K562 (cell line): ENCODE measurements at regions not wholly inside any gene's neighbourhood (a gene's known extent, or its start where the extent isn't known, plus 50 kb on each side); places are given as distances from the start of the nearest gene placed in this dataset.

Experiments
- ATAC-seq: fragments of 200-7000 bp; cut with Tn5 transposase; 3 replicates; pipeline ENCODE4 v1.9.1; 2020; ENCODE audit warnings: moderate library complexity
- BruUV-seq: library from RNA; stranded (reverse); fragments of 400-500 nt; replicated peaks from 2 replicates; lab custom pipeline; 2021; lab: Mats Ljungman, UMichigan
- CTCF ChIA-PET: fragments of 300-600 bp; formaldehyde crosslinking; extraction: SDS; loops from one replicate; lab custom pipeline; 2021; ENCODE audit warnings: low intra/inter-chr PET ratio; lab: Yijun Ruan, JAX
- POLR2A ChIA-PET: fragments of 300-600, 350-650 bp; sonication (Branson Sonifier 250); formaldehyde crosslinking; extraction: SDS; loops from one replicate; lab custom pipeline; 2021; ENCODE audit warnings: antibody characterized with exemption, inconsistent platforms; lab: Yijun Ruan, JAX
- DNase-seq, 4 experiments: peaks; one replicate each; pipeline versions ENCODE4 v3.0.0 to v3.0.0-alpha.2; 2011 to 2018; ENCODE audit warnings: low spot score in 3 of 4, mixed read lengths in 3 of 4; ENCODE audit errors: extremely low read depth in 1 of 4
- FAIRE-seq: peaks from 2 replicates; lab custom pipeline; 2011; peaks lifted over from hg19 to GRCh38; lab: Jason Lieb, UNC
- H2AFZ ChIP-seq: 2 replicates; pipeline ENCODE4 v1.6.0; 2011; ENCODE audit warnings: low read depth, low read length, control low read depth, inconsistent platforms
- H3K27ac ChIP-seq: fragments of 200-600 bp; 3 replicates; pipeline ENCODE4 v1.8.0; 2011; ENCODE audit warnings: low read depth, mild to moderate bottlenecking, control low read depth, inconsistent platforms, low read length, moderate library complexity, mixed read lengths; ENCODE audit errors: extremely low read depth
- H3K27me3 ChIP-seq, 2 experiments: fragments of 300-600 bp in 1 of 2; 2 replicates in 1 of 2; 3 replicates in 1 of 2; pipeline versions ENCODE4 v1.6.0 to v1.8.0; 2011; ENCODE audit warnings: inconsistent platforms in 2 of 2, low read length in 2 of 2, mild to moderate bottlenecking in 1 of 2, mixed read lengths in 1 of 2, moderate library complexity in 1 of 2; ENCODE audit not compliant: control insufficient read depth in 2 of 2, insufficient read depth in 2 of 2
- H3K36me3 ChIP-seq: fragments of 300-600 bp; 3 replicates; pipeline ENCODE4 v1.8.0; 2011; ENCODE audit warnings: mild to moderate bottlenecking, low read length, inconsistent platforms; ENCODE audit not compliant: control insufficient read depth, insufficient read depth
- H3K4me1 ChIP-seq, 2 experiments: fragments of 200-600 bp in 1 of 2; replicated peaks in 1 of 2; 2 replicates in 1 of 2; 3 replicates in 1 of 2; pipeline versions ENCODE4 v1.5.1 to v1.8.0; 2011; ENCODE audit warnings: inconsistent platforms in 2 of 2, low read length in 2 of 2, mild to moderate bottlenecking in 1 of 2, mixed read lengths in 1 of 2, moderate library complexity in 1 of 2; ENCODE audit not compliant: control insufficient read depth in 2 of 2, insufficient read depth in 2 of 2
- H3K4me2 ChIP-seq: 2 replicates; pipeline ENCODE4 v1.6.1; 2011; ENCODE audit warnings: low read length, control low read depth, inconsistent platforms, mixed read lengths; ENCODE audit not compliant: insufficient read depth
- H3K4me3 ChIP-seq: fragments of 200-600 bp; sonication (generic), shearing (Covaris generic); 2 replicates; pipeline ENCODE4 v1.5.1; 2016; ENCODE audit warnings: control low read depth, inconsistent platforms
- H3K79me2 ChIP-seq: fragments of 200-600 bp; 3 replicates; pipeline ENCODE4 v1.8.0; 2011; ENCODE audit warnings: low read length, inconsistent platforms; ENCODE audit not compliant: control insufficient read depth, insufficient read depth
- H3K9ac ChIP-seq, 2 experiments: 2 replicates each; pipeline versions ENCODE4 v1.6.0 to v1.6.1; 2011; ENCODE audit warnings: low read depth in 2 of 2, low read length in 2 of 2, control low read depth in 1 of 2, inconsistent platforms in 1 of 2, mild to moderate bottlenecking in 1 of 2, mixed read lengths in 1 of 2; ENCODE audit not compliant: insufficient read depth in 1 of 2
- H3K9me1 ChIP-seq: one replicate; pipeline ENCODE4 v1.6.0; 2011; ENCODE audit warnings: inconsistent platforms, mild to moderate bottlenecking, low read length, moderate library complexity; ENCODE audit not compliant: control insufficient read depth, insufficient read depth
- H3K9me3 ChIP-seq: replicated peaks from 2 replicates; pipeline ENCODE4 v1.5.1; 2011; ENCODE audit warnings: low read depth, low read length, inconsistent platforms; ENCODE audit not compliant: control insufficient read depth, insufficient read depth
- H4K20me1 ChIP-seq: replicated peaks from 2 replicates; pipeline ENCODE4 v1.6.1; 2011; ENCODE audit warnings: low read length, inconsistent platforms, mixed read lengths; ENCODE audit not compliant: control insufficient read depth, insufficient read depth
- FOXK2 ChIP-seq, 2 experiments: fragments of 450-650 bp; IDR thresholded peaks in 1 of 2; conservative IDR thresholded peaks in 1 of 2; 2 replicates each; pipeline ENCODE4 v1.6.1; 2016; ENCODE audit warnings: low read depth in 2 of 2, mild to moderate bottlenecking in 1 of 2
- HDAC1 ChIP-seq, 2 experiments: fragments of 450-650 bp; IDR thresholded peaks; 2 replicates each; pipeline ENCODE4 v1.6.1; 2016 to 2017; ENCODE audit warnings: inconsistent platforms in 1 of 2, mild to moderate bottlenecking in 1 of 2, moderate library complexity in 1 of 2
- HNRNPLL ChIP-seq: fragments of 200-400 bp; formaldehyde crosslinking; IDR thresholded peaks from 2 replicates; pipeline ENCODE4 v1.6.1; 2017; ENCODE audit warnings: low read length, low read depth, mild to moderate bottlenecking; ENCODE audit not compliant: poor library complexity, severe bottlenecking
- NFE2 ChIP-seq: IDR thresholded peaks from 2 replicates; pipeline ENCODE4 v1.6.1; 2014; ENCODE audit warnings: antibody characterized with exemption, low read depth
- NR4A1 ChIP-seq, 2 experiments: fragments of 250-450 bp in 1 of 2; fragments of 450-650 bp in 1 of 2; sonication (Bioruptor Pico) in 1 of 2; IDR thresholded peaks; 2 replicates each; pipeline versions ENCODE4 v1.4.0 to v1.6.1; 2016 to 2020; ENCODE audit warnings: mild to moderate bottlenecking in 2 of 2, missing compliant biosample characterization in 1 of 2, missing genetic modification characterization in 1 of 2, moderate library complexity in 1 of 2
- NUFIP1 ChIP-seq: fragments of 450-650 bp; IDR thresholded peaks from 2 replicates; pipeline ENCODE4 v1.6.1; 2018; ENCODE audit not compliant: partially characterized antibody
- PYGO2 ChIP-seq: fragments of 450-650 bp; IDR thresholded peaks from 2 replicates; pipeline ENCODE4 v1.6.1; 2016; ENCODE audit warnings: mild to moderate bottlenecking, missing genetic modification characterization, moderate library complexity, missing compliant biosample characterization
- RBFOX2 ChIP-seq: fragments of 200-400 bp; formaldehyde crosslinking; IDR thresholded peaks from 2 replicates; pipeline ENCODE4 v1.6.1; 2017; ENCODE audit warnings: low read depth, mild to moderate bottlenecking, low read length, moderate library complexity
- RBM14 ChIP-seq: fragments of 200-400 bp; formaldehyde crosslinking; IDR thresholded peaks from 2 replicates; pipeline ENCODE4 v1.6.1; 2018; ENCODE audit warnings: low read depth, mild to moderate bottlenecking, low read length, moderate library complexity, borderline replicate concordance; ENCODE audit not compliant: insufficient read depth
- SMARCA5 ChIP-seq: fragments of 450-650 bp; IDR thresholded peaks from 2 replicates; pipeline ENCODE4 v1.6.1; 2016
- TCFL5 ChIP-seq: fragments of 250-450 bp; sonication (Bioruptor Pico); conservative IDR thresholded peaks from 2 replicates; pipeline ENCODE4 v1.6.1; 2021; ENCODE audit warnings: mild to moderate bottlenecking, moderate library complexity, matching md5 sums
- ZBED1 ChIP-seq: IDR thresholded peaks from 2 replicates; pipeline ENCODE4 v1.6.1; 2014
- ZNF436 ChIP-seq: fragments of 250-450, 450-650 bp; sonication (Bioruptor Pico); formaldehyde crosslinking; IDR thresholded peaks from 2 replicates; pipeline ENCODE4 v1.7.0; 2020; ENCODE audit warnings: mild to moderate bottlenecking
- ZNF57 ChIP-seq: fragments of 450-650 bp; formaldehyde crosslinking; IDR thresholded peaks from 2 replicates; pipeline ENCODE4 v1.4.0; 2020; ENCODE audit warnings: mild to moderate bottlenecking, moderate library complexity
- WGBS: fragments of 100-300 bp; shearing (Covaris generic); methylation state at CpG from one replicate; pipeline ENCODE4 v1.1.6; 2016; ENCODE audit warnings: low coverage, mixed read lengths; ENCODE audit not compliant: insufficient coverage; ENCODE audit errors: missing lambda C conversion rate; 5-methylcytosine and 5-hydroxymethylcytosine counted together
- in situ Hi-C: fragments of 300-500 bp; cut with MboI; formaldehyde crosslinking; loops from 4 replicates; pipeline ENCODE4 v1.15.0; 2018; ENCODE audit warnings: inconsistent platforms, mixed read lengths
- intact Hi-C: fragments of 100-400 bp; cut with micrococcal nuclease; formaldehyde crosslinking; loops from 2 replicates; pipeline ENCODE4 v1.14.2; 2022
- TF ChIP-seq, protein P1 (sequence below), 3 experiments: fragments of 200-800 bp in 1 of 3; sonication (Bioruptor generic) in 1 of 3; sonication (generic) in 1 of 3; formaldehyde crosslinking in 1 of 3; IDR thresholded peaks; 2 replicates each; pipeline versions ENCODE4 v1.6.1 to v1.8.0; 2016 to 2022; ENCODE audit warnings: mild to moderate bottlenecking in 2 of 3, missing compliant biosample characterization in 2 of 3, missing genetic modification characterization in 2 of 3, missing genetic modification reagents in 1 of 3
- TF ChIP-seq, protein P2 (sequence below): fragments of 450-650 bp; IDR thresholded peaks from 2 replicates; pipeline ENCODE4 v1.7.0; 2016; ENCODE audit warnings: borderline replicate concordance
- TF ChIP-seq, protein P3 (sequence below), 2 experiments: IDR thresholded peaks; 2 replicates each; pipeline ENCODE4 v1.6.1; 2011; ENCODE audit warnings: borderline replicate concordance in 1 of 2, control low read depth in 1 of 2, low read depth in 1 of 2, low read length in 1 of 2, mild to moderate bottlenecking in 1 of 2, mixed read lengths in 1 of 2, moderate library complexity in 1 of 2; ENCODE audit not compliant: insufficient read depth in 1 of 2, insufficient read length in 1 of 2, poor library complexity in 1 of 2, severe bottlenecking in 1 of 2; ENCODE audit errors: extremely low read depth in 1 of 2

DNA sequence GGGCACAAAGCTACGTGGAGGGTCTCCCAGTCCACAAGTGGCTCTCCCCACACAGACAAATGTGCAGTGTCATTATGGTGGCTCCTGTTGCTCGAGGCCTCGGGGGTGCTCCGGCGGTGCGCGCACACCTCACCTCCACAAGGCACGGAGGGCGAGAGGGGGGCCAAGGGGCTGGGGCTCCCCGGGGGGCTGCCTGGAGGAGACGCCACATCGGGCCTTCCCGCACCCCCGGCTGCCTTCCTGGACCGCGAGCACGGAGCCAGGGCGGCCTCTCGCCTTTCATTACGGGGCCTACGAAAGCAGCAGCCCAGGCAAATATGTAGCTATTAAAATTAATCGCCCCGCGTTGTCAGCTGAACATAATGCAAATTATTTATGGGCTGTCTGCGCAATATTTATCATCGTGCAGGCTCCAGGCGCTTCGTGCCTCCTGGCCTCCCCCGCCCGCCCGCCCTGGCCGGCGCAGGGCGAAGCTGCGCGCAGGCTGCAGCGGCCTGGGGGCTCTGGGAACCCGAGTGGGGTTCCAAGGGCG lies 70.8 kb upstream of the BCOR start:
- Histone ChIP-seq H3K27ac (peak overlapping the region; percentile 78), H4K20me1 (no peaks in the 10 kb centered on the region), H3K9me3 (no peaks in the 10 kb centered on the region), H3K4me1 (peaks cover 37 to 61% of the 10 kb centered on the region in 2 experiments), H3K79me2 (peaks cover 68% of the 10 kb centered on the region), H3K27me3 (no peaks in the 10 kb centered on the region), H2AFZ (0 out of 2 replicates have a peak overlapping the region, but pooled peaks have one; percentile 44), H3K4me2 (peak overlapping the region; percentile 68), H3K36me3 (0 out of 3 replicates have a peak, but pooled peaks cover 3% of the 10 kb centered on the region), H3K4me3 (peak overlapping the region; percentile 18; the same call in 1 of the 2 replicates), H3K9ac (peak overlapping the region; percentile 70 to 87), H3K9me1 (no peaks in the 10 kb centered on the region)
- DNase-seq (peak in 1 of 4 experiments; percentile 22), FAIRE-seq (no peak), ATAC-seq (no peak)
- 33% methylated on average over 14 of the region's 39 CpGs for WGBS
- POLR2A ChIA-PET: interaction anchor here (0.6 to 1.8 kb wide), 8 partner anchors 10 to 84 kb away, joined by 3 to 10 read pairs (median 4); partner anchors contain the start of gene BCOR
- in situ Hi-C loops: no loop called here
- intact Hi-C loops: loop anchor here (2.0 kb wide), 2 partner anchors 14 to 70 kb away; no protein-coding TSS in a partner anchor
- CTCF ChIA-PET: interaction anchor here (0.6 kb wide), 1 partner anchor 166 kb away, joined by 3 read pairs; no protein-coding TSS in a partner anchor
- no TSS peak for BruUV-seq
- peak; percentile 58 for TF ChIP-seq NFE2
- TF ChIP-seq NR4A1 (CRISPR knock-in tag; IDR thresholded peaks at IDR 0.05): no peak
- TF ChIP-seq NR4A1 (tag; IDR thresholded peaks at IDR 0.05): no peak
- TF ChIP-seq FOXK2 (conservative IDR thresholded peaks at IDR 0.05 in 1 of 2, IDR thresholded peaks at IDR 0.05 in 1 of 2; ENCODE audit: low read depth in 2 of 2): no peak
- no peak for TF ChIP-seq RBM14
- TF ChIP-seq, protein P1, sequence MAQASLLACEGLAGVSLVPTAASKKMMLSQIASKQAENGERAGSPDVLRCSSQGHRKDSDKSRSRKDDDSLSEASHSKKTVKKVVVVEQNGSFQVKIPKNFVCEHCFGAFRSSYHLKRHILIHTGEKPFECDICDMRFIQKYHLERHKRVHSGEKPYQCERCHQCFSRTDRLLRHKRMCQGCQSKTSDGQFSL (CRISPR knock-in tag; IDR thresholded peaks at IDR 0.05): 0 out of 2 replicates have a peak, but pooled peaks have one; percentile 26
- TF ChIP-seq, protein P1 (tag; IDR thresholded peaks at IDR 0.05): no peak
- no peak for TF ChIP-seq HNRNPLL
- no peak for TF ChIP-seq ZNF436
- TF ChIP-seq ZNF57: no peak
- TF ChIP-seq TCFL5 (CRISPR knock-in tag): no peak
- TF ChIP-seq, protein P2, sequence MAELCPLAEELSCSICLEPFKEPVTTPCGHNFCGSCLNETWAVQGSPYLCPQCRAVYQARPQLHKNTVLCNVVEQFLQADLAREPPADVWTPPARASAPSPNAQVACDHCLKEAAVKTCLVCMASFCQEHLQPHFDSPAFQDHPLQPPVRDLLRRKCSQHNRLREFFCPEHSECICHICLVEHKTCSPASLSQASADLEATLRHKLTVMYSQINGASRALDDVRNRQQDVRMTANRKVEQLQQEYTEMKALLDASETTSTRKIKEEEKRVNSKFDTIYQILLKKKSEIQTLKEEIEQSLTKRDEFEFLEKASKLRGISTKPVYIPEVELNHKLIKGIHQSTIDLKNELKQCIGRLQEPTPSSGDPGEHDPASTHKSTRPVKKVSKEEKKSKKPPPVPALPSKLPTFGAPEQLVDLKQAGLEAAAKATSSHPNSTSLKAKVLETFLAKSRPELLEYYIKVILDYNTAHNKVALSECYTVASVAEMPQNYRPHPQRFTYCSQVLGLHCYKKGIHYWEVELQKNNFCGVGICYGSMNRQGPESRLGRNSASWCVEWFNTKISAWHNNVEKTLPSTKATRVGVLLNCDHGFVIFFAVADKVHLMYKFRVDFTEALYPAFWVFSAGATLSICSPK: no peak
- TF ChIP-seq PYGO2 (tag): no peak
- no peak for TF ChIP-seq HDAC1 (IDR thresholded peaks at IDR 0.05)
- TF ChIP-seq ZBED1: no peak
- TF ChIP-seq, protein P3, sequence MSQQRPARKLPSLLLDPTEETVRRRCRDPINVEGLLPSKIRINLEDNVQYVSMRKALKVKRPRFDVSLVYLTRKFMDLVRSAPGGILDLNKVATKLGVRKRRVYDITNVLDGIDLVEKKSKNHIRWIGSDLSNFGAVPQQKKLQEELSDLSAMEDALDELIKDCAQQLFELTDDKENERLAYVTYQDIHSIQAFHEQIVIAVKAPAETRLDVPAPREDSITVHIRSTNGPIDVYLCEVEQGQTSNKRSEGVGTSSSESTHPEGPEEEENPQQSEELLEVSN (IDR thresholded peaks at IDR 0.05; ENCODE audit: borderline replicate concordance in 1 of 2, extremely low read depth in 1 of 2, insufficient read depth in 1 of 2, insufficient read length in 1 of 2, low read depth in 1 of 2, low read length in 1 of 2, poor library complexity in 1 of 2, severe bottlenecking in 1 of 2): peak in 1 of 2 experiments; percentile 22
- TF ChIP-seq NUFIP1: no peak
- TF ChIP-seq SMARCA5: no peak
- TF ChIP-seq RBFOX2: peak; percentile 19; the same call in 1 of the 2 replicates
